Astrocyte of the hippocampus (primary cell): ENCODE measurements at regions not wholly inside any gene's neighbourhood (a gene's known extent, or its start where the extent isn't known, plus 50 kb on each side); places are given as distances from the start of the nearest gene placed in this dataset.

ENCODE experiments used
- DNase-seq: peaks from one replicate; pipeline ENCODE4 v3.0.0; 2011; ENCODE audit warnings: low read depth, low spot score

DNA sequence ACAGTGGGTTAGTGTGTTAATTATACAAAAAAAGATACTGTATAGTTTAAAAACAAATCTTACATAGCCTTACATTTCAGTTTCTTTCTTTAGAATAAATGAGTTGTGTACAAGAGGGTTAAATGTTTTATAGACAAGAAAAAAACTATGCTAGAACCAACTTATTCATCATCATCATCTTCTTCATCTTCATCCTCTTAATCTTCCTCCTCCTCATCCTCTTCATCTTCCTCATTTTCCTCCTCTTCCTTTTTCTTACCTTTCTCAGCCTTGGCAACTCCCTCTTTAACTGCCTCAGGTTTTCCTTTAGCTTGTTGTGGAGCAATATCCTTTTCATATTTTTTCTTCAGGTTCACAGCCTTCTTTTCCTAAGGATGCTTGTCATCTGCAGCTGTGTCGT lies 53.7 kb downstream of the RPS12 start:
- no peak for DNase-seq

DNA sequence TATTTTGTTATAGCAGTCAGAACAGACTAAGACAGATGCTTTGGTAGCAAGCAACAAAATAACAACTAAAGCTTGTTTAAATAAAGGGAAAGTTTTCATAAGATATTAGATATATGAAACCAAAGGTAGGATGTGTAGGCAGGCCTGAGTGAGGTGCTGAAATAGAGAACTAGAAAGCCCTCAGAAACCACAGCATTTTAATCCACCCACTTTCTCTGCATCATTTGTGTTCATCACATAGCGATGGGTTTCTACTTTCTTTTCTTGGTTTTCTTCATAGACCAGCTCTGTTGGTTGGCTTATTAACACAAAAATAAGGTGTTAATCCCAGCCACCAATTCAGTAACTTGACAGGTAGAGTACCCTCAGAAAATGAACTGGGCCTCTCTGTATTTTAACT lies 58.6 kb downstream of the RPS12 start:
- no peak for DNase-seq

DNA sequence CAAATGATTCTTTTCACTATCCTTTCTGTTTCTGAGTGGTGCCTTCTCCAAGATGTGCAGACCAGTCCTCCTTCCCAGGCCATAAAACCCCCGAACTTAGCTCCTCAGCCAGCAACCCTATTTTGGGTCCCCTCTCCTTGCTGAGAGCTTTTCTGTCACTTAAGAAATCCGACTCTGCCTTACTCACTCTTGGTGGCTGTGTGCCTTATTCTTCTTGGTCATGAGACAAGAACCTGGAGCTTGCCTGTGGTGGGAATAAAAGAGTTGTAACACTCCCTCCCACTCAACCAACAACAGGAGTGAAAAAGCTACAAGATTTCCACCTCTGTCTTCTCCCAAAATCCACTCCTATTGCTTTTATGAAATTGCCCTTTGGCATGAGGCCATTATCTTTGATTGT lies 62.6 kb downstream of the RPS12 start:
- no peak for DNase-seq

DNA sequence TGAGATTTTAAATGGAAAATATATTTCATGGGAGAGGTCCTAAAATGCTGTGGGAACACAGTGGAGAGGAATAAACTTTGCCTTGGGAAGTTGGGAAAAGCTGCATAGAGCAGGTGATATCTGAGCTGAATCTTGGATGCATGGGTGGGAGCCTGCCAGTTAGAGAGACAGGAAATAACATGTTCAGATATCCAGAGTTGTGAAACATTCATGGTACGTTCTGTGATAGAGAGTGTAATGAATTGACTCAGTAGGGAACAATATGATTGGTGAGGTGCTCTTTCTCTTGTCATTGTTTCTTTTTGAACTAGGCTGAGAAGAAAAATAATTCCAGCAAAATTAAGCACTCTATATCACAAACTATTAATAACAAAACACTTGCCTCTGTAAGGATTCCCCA lies 72.8 kb downstream of the RPS12 start:
- no peak for DNase-seq

DNA sequence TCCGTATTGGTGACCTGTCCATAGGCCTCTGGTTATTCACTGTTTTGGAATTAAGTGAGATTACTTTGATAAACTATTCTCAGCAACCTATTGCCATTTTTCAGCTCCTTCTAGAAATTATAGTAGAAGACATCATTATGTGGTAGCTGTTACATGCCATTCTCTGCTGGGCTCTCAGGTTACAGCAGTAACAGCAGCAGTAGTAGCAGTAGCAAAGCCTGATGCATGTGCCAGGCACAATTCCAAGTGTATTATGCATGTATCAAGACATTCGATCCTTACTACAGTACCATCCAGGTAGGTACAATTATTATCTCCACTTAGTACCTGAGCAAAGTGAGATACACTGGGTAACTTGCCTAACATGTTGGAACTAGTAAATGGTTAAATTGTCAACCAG lies 74.3 kb downstream of the RPS12 start:
- peak; percentile 36 for DNase-seq

DNA sequence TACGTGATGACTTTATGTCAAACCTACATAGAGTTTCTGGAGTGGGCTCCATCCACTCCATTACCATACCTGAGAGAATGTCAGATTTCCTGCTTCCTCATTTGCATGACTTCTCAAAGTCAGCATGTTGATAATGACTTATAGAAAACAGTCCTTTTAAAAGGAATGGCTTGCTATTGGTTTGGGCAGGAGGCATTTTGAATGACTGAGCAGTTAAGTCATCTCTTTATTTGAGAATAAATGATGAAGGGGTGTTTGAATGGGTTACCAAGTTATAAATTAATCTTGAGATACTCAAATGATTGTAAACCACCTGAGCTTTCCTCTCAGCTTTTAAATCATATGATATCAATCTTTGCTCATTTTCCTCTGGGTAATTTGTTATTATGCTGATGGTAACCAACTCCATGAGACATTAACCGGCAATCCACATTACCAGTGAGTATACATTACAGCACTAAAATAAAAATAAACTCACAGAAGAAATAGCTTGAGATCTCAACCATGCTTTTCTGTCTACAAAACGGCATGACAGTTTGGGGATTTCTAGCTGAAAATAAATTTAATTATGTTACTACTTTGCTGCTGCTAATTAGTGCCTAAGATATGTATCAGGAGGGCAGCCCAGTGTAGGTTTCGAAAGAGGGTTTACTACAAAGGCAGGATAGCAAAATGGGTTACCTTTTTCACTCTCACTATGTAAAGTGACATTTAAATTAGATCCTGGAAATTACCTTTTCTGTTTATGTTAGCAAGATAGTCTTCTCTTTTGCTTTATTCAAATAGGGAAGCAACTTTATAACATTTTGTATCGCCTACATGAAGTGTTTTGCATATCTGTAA lies 78.8 kb downstream of the RPS12 start:
- no peak for DNase-seq

DNA sequence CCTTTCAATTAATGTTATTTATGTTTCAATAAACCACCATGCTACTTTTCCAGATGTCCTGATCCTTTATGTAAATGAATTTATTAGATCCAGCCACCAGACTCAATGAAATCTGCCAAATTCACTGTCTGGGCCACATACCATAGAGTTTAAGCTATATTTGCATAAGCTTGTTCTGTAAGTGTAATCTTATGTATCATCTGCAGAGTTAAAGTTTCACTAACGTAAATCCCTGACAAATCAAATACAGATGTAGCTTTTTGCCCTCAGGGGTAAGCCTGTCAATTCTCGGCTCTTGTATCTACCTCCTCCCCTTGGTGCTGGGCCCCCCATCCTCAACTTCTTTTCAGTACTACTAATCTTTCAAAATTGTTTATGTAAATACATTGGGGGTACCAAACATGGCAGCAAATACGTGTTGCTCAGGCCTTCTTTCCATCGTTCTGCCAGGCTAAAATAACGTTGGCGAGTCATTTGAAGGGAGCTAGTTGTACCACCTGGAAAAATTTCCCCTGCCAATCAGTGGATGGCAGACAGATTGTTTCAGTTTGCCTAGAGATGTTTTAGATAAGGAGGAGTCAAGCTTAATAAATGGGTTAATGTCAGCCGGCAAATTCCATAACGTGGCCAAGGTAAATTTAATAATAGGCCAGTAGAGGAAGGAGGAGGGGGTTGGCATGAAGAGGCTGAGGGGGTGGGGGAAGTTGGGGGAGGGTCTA lies 79.6 kb downstream of the RPS12 start:
- no peak for DNase-seq

DNA sequence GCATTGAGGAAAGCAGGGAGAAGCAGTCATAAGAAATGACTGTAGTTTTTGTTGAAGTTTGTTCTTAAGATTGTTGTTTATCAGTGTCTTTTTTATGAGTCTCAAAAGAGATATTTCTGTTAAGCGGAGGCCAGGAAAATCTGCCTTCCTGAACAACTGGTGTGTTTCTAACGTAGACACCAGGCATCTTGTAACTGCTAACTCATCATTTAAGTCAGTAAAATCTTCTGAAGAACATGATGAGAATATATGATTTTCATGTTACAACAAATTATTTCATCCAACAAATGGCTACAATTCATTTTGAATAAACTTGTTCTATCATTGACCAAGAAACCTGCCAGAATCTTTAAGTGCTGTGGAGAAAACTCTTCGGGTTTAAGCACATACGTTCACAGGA lies 84.0 kb downstream of the RPS12 start:
- no peak for DNase-seq

DNA sequence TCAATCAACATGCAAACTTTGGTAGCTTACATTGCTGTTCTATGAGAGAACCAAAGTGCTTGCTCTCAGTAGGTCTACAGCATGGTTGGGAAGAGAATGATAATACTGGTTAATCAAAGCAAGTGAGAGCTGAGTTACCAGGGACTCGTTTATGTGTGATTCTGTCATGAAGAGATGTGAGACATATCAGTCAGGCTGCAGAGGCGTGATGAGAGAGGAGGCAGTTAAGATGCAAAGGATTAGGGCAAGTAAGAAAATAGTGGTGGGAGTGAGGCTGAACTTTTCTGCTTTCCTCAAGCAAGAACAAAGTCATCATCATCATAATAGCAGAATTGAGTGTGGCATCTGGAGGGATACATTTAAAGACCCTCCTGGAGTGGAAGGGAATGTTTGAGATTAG lies 86.5 kb downstream of the RPS12 start:
- DNase-seq = no peak

DNA sequence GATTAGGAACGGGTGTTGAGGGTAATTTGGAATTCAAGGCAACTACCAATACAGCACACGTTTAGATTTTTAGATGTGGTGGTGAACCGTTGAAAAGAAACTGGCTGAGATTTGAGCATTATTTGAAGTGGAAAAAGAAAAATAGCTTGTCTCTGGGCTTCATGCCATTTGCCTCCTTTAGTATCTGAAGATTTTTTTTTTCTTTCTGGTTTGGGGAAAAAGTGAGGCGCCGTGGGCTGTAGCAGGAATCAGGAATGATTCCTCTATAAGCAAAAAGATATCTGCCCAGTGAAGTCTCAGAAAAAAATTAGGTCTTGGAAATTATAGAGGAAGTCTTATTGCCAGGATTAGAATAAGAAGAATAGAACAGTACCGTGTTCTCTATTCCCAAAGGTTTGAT lies 88.5 kb downstream of the RPS12 start:
- DNase-seq = peak; percentile 60

DNA sequence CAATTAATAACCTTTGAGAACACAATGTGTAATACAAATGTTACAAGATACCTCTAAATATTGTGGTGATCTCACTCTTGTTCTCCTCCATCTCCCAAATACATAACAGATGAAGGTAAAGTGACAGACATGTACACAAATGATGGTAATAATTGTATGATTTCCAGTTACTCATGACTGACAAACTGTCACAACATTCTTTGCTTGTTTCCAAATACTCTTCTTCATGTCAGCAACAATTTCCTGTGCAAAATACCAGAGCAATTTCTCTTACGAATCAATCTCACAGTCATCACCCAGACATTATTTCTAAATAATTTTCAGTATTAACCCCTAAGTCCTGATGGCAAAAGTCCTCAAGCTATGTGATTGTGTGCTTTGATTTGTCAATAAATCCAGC lies 92.9 kb downstream of the RPS12 start:
- no peak for DNase-seq

DNA sequence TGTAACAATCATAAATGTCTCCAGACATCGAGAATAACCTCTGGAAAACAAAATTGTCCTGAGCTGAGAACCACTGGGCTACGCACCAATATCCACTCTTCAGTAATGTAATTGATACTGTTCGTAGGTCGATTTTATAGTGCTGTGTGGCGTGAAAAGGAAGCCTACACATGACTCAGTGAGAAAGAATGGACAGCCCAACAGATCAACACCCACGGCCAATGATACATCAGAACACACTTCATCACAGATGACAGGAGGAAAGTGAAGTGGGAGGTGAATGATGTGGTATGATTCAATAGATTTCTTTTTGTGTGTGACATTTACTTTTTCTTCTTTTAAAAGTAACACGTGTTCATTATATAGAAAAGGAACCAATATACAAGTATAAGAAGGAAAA lies 93.5 kb downstream of the RPS12 start:
- peak; percentile 62 for DNase-seq

DNA sequence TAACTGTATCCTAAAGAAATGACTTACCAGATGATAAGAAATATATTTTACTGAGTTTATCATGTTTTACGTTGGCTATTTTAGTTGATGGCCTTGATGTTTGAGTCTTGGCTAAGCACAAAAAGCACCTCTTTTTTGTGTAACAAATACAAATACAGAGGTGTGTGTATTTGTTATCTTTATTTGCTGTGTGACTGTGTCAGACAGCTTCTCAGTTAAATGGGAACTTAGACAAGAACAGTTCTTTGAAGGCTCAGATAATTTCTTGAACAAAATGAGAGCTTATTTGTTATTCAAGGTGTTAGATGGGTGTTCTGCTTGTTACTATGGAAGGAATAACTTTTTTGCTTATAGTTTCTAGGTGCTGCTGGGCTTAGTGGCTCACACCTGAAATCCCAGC lies 95.4 kb downstream of the RPS12 start:
- no peak for DNase-seq

DNA sequence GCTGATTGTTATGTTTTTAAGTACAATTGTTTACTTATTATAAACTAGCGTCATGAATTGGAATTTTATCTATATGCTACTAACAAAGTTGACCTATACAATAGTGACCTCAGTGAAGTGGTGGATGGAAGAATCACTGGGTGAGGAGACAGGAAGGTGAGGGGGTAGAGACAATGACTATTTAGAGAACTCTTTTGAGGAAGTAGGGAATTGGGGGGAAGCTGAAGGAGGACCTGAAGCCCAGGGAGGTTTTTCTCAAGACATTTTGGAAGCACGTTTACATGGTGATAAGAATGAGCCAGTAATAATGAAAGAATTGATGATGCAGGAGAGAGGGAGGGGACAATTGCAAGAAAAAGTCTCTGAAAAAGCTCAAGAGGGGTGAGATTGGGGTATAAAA lies 96.4 kb downstream of the RPS12 start:
- no peak for DNase-seq

DNA sequence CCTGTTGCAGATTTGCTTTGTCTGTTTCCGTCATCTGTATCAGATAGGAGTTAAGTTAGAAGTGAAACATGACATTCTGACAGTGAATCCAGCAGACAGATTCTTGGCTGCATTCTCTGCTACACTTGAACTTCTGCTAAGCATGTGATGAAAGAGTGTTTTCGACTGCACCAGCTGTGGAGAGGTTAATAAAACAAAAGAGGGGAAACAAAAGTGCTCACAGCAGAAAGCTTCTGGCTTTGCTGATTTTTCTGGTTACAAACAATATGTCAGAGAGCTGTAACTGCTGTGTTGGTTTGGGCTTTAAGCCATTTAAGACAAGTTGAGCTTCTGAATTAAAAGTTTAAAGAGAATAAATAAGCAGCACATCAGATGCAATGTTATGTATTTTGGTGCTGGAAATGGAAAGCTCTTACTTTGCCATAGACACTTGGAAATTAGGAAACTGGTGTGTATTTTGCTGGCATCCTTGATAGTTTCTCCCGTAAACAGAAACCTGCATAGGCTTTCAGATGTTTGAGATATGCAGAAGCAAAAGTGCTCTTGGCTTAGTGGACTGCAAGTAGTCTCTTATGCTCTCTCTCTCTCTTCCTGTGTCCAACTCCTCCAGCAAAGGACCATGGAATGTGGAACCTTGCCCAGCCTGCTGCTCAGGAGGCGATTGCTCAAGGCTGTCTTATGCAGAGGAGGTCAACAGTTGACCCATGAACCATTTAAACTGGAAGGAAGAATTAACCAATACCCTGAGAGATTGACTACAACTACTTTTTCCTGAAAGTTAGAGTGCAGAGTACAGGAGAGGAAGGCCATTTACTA lies 104.9 kb downstream of the RPS12 start:
- peak; percentile 88 for DNase-seq

DNA sequence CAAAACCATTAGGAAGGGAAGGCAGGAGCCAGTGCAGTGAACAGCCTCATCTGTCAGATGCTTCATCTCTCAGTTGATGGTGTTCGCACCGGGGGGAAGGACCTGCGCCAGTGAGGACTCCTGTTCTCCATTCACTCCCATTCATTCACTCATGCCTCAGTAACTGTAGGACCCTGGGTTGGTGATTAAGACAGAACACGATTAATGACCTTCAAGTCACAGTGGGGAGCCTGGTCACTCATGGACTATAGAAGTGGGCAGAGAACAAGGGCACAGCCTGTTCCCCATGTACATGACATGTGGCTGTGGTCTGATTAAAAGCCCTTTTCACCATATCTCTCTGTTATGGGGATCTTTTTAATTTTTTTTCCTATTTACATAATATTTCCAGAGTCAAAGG lies 113.3 kb downstream of the RPS12 start:
- DNase-seq = no peak

DNA sequence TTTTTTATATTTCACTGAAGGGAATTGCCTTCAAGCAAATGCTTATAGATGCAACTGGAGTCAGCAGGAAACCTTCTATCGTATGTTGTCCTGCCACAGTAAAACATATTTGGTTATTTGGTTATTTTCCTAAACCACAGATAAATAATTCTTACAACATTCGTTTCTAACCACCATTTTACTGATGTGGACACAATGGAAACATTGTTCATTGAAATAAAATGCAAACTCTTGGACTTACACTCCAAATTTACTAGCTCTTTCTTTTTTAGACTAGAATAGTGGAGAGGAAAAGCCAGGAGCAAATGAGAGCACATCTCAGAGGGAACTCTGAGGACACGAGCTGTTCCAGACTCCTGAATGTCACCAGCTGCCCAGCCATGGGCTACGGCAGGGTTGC lies 114.8 kb downstream of the RPS12 start:
- peak; percentile 32 for DNase-seq

DNA sequence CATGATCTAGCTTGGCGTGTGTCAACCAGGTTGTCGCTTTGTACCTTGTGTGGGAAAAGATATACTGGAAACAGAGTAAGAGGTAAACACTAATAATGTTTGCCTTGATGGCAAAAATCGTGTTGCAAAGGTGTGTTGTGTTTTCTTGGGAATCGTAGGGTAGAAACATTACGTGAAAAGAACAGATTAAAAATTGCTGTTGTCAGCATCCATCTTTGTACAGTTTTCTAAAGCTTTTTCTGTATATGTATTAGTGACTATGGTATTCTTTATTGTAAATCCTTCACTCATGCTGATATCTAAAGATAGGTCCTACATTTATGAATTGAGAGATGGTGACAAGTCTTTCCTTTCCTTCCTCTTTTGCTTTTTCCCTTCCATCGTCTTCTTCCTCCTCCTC lies 116.9 kb downstream of the RPS12 start:
- no peak for DNase-seq

DNA sequence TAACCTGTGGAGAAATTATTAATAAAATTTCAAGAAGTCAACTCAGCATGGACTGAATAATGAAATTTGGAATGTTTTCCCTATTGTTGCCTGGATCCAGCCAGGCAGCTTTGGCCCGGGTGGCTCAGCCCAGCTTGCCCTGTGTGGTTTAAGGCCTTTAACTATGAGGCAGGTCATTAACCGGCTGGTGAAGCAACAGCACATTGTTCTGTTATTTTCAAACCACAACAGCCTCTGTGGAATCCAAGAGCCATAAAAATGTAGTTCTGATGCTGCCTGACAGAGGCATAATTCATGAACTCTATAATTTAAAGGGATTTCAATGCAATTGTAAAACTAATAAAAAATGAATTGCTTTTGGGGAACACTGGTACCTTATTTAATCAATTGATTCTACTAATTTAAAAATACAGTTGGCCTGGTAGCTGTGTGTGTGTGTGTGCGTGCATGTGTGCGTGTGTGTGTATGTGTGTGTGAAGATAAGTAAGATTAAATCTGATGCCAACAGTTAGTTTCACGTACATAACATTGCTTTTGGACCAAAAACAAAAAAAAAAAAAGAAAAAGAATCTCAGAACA lies 117.7 kb downstream of the RPS12 start:
- DNase-seq = peak; percentile 89

DNA sequence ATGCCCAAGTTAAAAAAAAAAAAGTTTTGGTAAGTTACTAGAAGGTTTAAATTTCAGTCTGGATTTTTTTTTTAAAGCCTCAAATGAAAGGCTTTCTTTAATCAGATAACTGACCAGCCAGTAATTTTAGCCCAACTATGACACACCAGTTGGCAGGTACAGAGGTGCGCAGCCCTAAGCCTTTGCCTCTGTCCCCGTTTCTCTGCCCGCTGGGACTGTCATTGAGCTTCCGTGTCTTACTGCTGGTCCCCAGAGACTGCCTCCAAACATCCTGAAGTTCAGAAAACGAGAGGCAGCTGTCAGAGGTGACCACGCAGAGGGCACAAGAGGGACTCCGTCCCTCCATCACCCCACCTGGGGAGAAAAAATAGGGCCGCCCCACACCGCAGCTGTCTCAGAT lies 118.2 kb downstream of the RPS12 start:
- peak; percentile 41 for DNase-seq

DNA sequence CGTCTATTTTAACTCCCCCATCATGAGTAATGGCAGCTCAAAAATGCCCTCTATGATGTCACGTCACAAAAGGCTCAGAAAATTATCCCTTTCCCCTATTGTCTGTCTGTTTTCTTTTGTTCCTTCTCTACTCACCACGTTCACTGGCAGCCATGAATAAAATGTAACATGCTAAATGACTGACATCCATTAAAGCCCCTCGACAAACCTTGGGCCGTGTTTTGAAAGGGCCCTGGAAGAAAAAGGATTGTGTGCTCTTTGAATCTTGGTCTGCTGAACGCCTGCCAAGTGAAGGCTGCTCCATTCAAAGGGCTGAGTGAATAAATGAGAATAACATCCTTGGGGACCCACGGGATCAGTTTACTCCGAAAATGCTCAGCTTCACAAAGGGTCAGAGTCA lies 118.7 kb downstream of the RPS12 start:
- DNase-seq = peak; percentile 75

DNA sequence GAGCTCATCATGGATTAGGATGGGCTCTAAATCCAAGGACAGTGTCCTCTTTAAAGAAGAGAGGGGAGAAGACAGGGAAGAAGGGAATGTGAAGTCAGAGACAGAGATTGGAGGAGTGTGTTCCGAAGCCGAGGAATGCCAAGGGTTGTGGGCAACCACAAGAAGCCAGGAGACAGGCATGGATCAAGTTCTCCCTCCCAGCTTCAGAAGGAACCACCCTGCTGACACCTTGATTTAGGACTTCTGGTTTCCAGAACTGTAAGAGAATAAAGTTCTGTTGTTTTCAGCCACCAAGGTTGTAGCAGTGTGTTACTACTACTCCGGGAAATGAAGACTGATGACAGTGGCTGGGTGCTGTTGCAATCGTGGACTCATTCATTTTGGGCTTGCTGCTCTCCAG lies 120.1 kb downstream of the RPS12 start:
- DNase-seq = peak; percentile 52
